Ovary (tissue), 3 donors: ENCODE measurements at regions not wholly inside any gene's neighbourhood (a gene's known extent, or its start where the extent isn't known, plus 50 kb on each side); places are given as distances from the start of the nearest gene placed in this dataset.

Experiments
- EP300 ChIP-seq: sonication (generic); formaldehyde crosslinking; IDR thresholded peaks from one replicate; pipeline ENCODE4 v1.6.1; 2017; ENCODE audit warnings: antibody characterized with exemption
- POLR2A ChIP-seq: fragments of 450-650 bp; IDR thresholded peaks from one replicate; pipeline ENCODE4 v1.6.1; 2017; ENCODE audit warnings: antibody characterized with exemption, mild to moderate bottlenecking, moderate library complexity
- TF ChIP-seq, protein P1 (sequence below), 3 donors: fragments of 450-650 bp in 2 of 3; fragments of 200-600 bp in 1 of 3; IDR thresholded peaks; one replicate each; pipeline versions ENCODE4 v1.5.1 to v1.8.0; 2016 to 2022; ENCODE audit warnings: antibody characterized with exemption in 3 of 3, mild to moderate bottlenecking in 1 of 3
- donor health status: DM: no; HTN: no; CAD: no.

GRCh38 chr4:128538111-128538882, 250.7 kb upstream of the PGRMC2 start:
- TF ChIP-seq, protein P1, sequence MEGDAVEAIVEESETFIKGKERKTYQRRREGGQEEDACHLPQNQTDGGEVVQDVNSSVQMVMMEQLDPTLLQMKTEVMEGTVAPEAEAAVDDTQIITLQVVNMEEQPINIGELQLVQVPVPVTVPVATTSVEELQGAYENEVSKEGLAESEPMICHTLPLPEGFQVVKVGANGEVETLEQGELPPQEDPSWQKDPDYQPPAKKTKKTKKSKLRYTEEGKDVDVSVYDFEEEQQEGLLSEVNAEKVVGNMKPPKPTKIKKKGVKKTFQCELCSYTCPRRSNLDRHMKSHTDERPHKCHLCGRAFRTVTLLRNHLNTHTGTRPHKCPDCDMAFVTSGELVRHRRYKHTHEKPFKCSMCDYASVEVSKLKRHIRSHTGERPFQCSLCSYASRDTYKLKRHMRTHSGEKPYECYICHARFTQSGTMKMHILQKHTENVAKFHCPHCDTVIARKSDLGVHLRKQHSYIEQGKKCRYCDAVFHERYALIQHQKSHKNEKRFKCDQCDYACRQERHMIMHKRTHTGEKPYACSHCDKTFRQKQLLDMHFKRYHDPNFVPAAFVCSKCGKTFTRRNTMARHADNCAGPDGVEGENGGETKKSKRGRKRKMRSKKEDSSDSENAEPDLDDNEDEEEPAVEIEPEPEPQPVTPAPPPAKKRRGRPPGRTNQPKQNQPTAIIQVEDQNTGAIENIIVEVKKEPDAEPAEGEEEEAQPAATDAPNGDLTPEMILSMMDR (IDR thresholded peaks at IDR 0.05), result no peak
- TF ChIP-seq POLR2A (no peak), EP300 (no peak)
